ENCODE measurements at regions not wholly inside any gene's neighbourhood (a gene's known extent, or its start where the extent isn't known, plus 50 kb on each side); places are given as distances from the start of the nearest gene placed in this dataset.

GRCh38 chr6:50318536-50318935 is 268.8 kb upstream of the DEFB112 start:
- Histone ChIP-seq H3K36me3 (no peaks in the 10 kb centered on the region), H3K27me3 (no peaks in the 10 kb centered on the region), H3K9me3 (no peaks in the 10 kb centered on the region), H3K27ac (no peak overlapping the region), H3K4me3 (no peak overlapping the region), H3K4me1 (no peaks in the 10 kb centered on the region)
- in situ Hi-C loops (cut with MboI; ENCODE audit: low pct_ligation_motif_present in 1 of 4, low pct_unique_long_range_greater_than_20kb in 1 of 4, low sequenced_read_pairs in 3 of 4) (no loop called here), intact Hi-C loops (cut with DNase I; ENCODE audit: low total_unique reads) (no loop called here)
- no peak for DNase-seq
- TF ChIP-seq POLR2A (IDR thresholded peaks at IDR 0.05) = no peak
- no peak for TF ChIP-seq EP300 (IDR thresholded peaks at IDR 0.05; ENCODE audit: low read depth)
- TF ChIP-seq POLR2AphosphoS5 (IDR thresholded peaks at IDR 0.05) = no peak

- intact Hi-C loops (cut with DNase I; ENCODE audit: low total_unique reads) (no loop called here), in situ Hi-C loops (cut with MboI; ENCODE audit: low pct_ligation_motif_present in 1 of 4, low pct_unique_long_range_greater_than_20kb in 1 of 4, low sequenced_read_pairs in 3 of 4) (no loop called here)
- no peak for DNase-seq
- Histone ChIP-seq H3K36me3 (no peaks in the 10 kb centered on the region), H3K4me1 (no peaks in the 10 kb centered on the region), H3K27ac (no peak overlapping the region), H3K4me3 (no peak overlapping the region), H3K9me3 (no peaks in the 10 kb centered on the region), H3K27me3 (no peaks in the 10 kb centered on the region)
- no peak for TF ChIP-seq POLR2A (IDR thresholded peaks at IDR 0.05)
- TF ChIP-seq EP300 (IDR thresholded peaks at IDR 0.05; ENCODE audit: low read depth) = no peak
- TF ChIP-seq POLR2AphosphoS5 (IDR thresholded peaks at IDR 0.05) = no peak
- TF ChIP-seq CTCF (IDR thresholded peaks at IDR 0.05) = no peak
- WGBS, 2 donors (ENCODE audit: low coverage in 1 of 2) = 80 to 84% methylated on average over 2 of the region's 2 CpGs
Measured at GRCh38 chr6:50330347-50330746, 280.6 kb upstream of the DEFB112 start.

GRCh38 chr6:50330963-50331362 is 281.2 kb upstream of the DEFB112 start:
- 83 to 91% methylated on average over 2 to 3 of the region's 3 CpGs for WGBS, 2 donors (ENCODE audit: low coverage in 1 of 2)
- TF ChIP-seq POLR2AphosphoS5 (IDR thresholded peaks at IDR 0.05) (no peak), EP300 (IDR thresholded peaks at IDR 0.05; ENCODE audit: low read depth) (no peak), POLR2A (IDR thresholded peaks at IDR 0.05) (no peak), CTCF (IDR thresholded peaks at IDR 0.05) (no peak)
- intact Hi-C loops (cut with DNase I; ENCODE audit: low total_unique reads) = no loop called here
- in situ Hi-C loops (cut with MboI; ENCODE audit: low pct_ligation_motif_present in 1 of 4, low pct_unique_long_range_greater_than_20kb in 1 of 4, low sequenced_read_pairs in 3 of 4) = no loop called here
- Histone ChIP-seq H3K27ac (no peak overlapping the region), H3K36me3 (no peaks in the 10 kb centered on the region), H3K4me1 (no peaks in the 10 kb centered on the region), H3K9me3 (no peaks in the 10 kb centered on the region), H3K4me3 (no peak overlapping the region), H3K27me3 (no peaks in the 10 kb centered on the region)
- DNase-seq = no peak

GRCh38 chr6:50333696-50334095 is 284.0 kb upstream of the DEFB112 start:
- Histone ChIP-seq H3K9me3 (no peaks in the 10 kb centered on the region), H3K36me3 (no peaks in the 10 kb centered on the region), H3K4me3 (no peak overlapping the region), H3K27me3 (no peaks in the 10 kb centered on the region), H3K4me1 (no peaks in the 10 kb centered on the region), H3K27ac (no peak overlapping the region)
- TF ChIP-seq POLR2AphosphoS5 (IDR thresholded peaks at IDR 0.05) (no peak), POLR2A (IDR thresholded peaks at IDR 0.05) (no peak), CTCF (IDR thresholded peaks at IDR 0.05) (no peak), EP300 (IDR thresholded peaks at IDR 0.05; ENCODE audit: low read depth) (no peak)
- in situ Hi-C loops (cut with MboI; ENCODE audit: low pct_ligation_motif_present in 1 of 4, low pct_unique_long_range_greater_than_20kb in 1 of 4, low sequenced_read_pairs in 3 of 4) (no loop called here), intact Hi-C loops (cut with DNase I; ENCODE audit: low total_unique reads) (no loop called here)
- WGBS, 2 donors (ENCODE audit: low coverage in 1 of 2) = 65 to 78% methylated on average over 4 of the region's 4 CpGs
- no peak for DNase-seq

- WGBS, 2 donors (ENCODE audit: low coverage in 1 of 2) = 62 to 80% methylated on average over 3 of the region's 3 CpGs
- intact Hi-C loops (cut with DNase I; ENCODE audit: low total_unique reads) = no loop called here
- Histone ChIP-seq H3K27me3 (no peaks in the 10 kb centered on the region), H3K27ac (no peak overlapping the region), H3K4me3 (no peak overlapping the region), H3K4me1 (no peaks in the 10 kb centered on the region), H3K9me3 (no peaks in the 10 kb centered on the region), H3K36me3 (no peaks in the 10 kb centered on the region)
- no peak for DNase-seq
- no peak for TF ChIP-seq EP300 (IDR thresholded peaks at IDR 0.05; ENCODE audit: low read depth)
- TF ChIP-seq POLR2AphosphoS5 (IDR thresholded peaks at IDR 0.05) = no peak
- TF ChIP-seq CTCF (IDR thresholded peaks at IDR 0.05) = no peak
- TF ChIP-seq POLR2A (IDR thresholded peaks at IDR 0.05) = no peak
- in situ Hi-C loops (cut with MboI; ENCODE audit: low pct_ligation_motif_present in 1 of 4, low pct_unique_long_range_greater_than_20kb in 1 of 4, low sequenced_read_pairs in 3 of 4) = no loop called here
Measured at GRCh38 chr6:50337532-50338122, 287.9 kb upstream of the DEFB112 start.
